Nephron progenitor cell (in vitro differentiated cells): ENCODE measurements at regions not wholly inside any gene's neighbourhood (a gene's known extent, or its start where the extent isn't known, plus 50 kb on each side); places are given as distances from the start of the nearest gene placed in this dataset.

ENCODE experiments used
- DNase-seq: peaks from one replicate; pipeline ENCODE4 v3.0.0; 2021
- H3K27ac Mint-ChIP-seq: 2 replicates; pipeline ENCODE4 v1.8.0; 2021; ENCODE audit warnings: mild to moderate bottlenecking, moderate library complexity, mixed read lengths
- H3K27me3 Mint-ChIP-seq: 2 replicates; pipeline ENCODE4 v1.8.0; 2021; ENCODE audit warnings: mild to moderate bottlenecking, low read depth, mixed read lengths; ENCODE audit not compliant: poor library complexity
- H3K36me3 Mint-ChIP-seq: 2 replicates; pipeline ENCODE4 v1.8.0; 2021; ENCODE audit warnings: low read depth, mixed read lengths
- H3K4me1 Mint-ChIP-seq: 2 replicates; pipeline ENCODE4 v1.8.0; 2021; ENCODE audit warnings: mixed read lengths
- H3K4me3 Mint-ChIP-seq: 2 replicates; pipeline ENCODE4 v1.8.0; 2021; ENCODE audit warnings: mild to moderate bottlenecking, moderate library complexity, mixed read lengths
- H3K9me3 Mint-ChIP-seq: 2 replicates; pipeline ENCODE4 v1.8.0; 2021; ENCODE audit warnings: mild to moderate bottlenecking, moderate library complexity, mixed read lengths
- TF ChIP-seq, protein P1 (sequence below): fragments of 200-600 bp; sonication (generic); IDR thresholded peaks from 2 replicates; pipeline ENCODE4 v1.5.0; 2021; ENCODE audit warnings: antibody characterized with exemption

DNA sequence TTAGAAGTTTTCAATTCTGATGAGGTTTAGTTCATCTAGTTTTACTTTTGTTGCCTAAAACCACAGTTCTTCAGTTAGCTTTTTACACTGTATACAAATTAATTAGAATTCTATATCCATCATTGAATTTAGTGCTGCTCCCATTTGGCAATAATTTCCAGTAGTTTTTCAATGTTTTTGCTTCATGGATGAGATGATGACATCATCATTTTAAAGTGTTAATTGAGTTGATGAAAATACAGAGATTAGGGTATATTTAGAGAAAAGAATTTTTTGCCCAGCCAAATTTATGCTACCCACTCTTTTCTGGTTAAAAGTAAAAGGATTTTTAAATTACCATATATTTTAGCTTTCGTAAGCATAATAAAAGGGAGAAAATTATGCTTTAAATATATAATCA, 323.8 kb downstream of the TMEM167A start:
- no peak for DNase-seq
- Mint-ChIP-seq H3K9me3 (peaks cover 13% of the 10 kb centered on the region), H3K4me3 (no peak overlapping the region), H3K27ac (no peak overlapping the region), H3K27me3 (no peaks in the 10 kb centered on the region), H3K4me1 (no peaks in the 10 kb centered on the region), H3K36me3 (peaks cover 5% of the 10 kb centered on the region)
- TF ChIP-seq, protein P1, sequence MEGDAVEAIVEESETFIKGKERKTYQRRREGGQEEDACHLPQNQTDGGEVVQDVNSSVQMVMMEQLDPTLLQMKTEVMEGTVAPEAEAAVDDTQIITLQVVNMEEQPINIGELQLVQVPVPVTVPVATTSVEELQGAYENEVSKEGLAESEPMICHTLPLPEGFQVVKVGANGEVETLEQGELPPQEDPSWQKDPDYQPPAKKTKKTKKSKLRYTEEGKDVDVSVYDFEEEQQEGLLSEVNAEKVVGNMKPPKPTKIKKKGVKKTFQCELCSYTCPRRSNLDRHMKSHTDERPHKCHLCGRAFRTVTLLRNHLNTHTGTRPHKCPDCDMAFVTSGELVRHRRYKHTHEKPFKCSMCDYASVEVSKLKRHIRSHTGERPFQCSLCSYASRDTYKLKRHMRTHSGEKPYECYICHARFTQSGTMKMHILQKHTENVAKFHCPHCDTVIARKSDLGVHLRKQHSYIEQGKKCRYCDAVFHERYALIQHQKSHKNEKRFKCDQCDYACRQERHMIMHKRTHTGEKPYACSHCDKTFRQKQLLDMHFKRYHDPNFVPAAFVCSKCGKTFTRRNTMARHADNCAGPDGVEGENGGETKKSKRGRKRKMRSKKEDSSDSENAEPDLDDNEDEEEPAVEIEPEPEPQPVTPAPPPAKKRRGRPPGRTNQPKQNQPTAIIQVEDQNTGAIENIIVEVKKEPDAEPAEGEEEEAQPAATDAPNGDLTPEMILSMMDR = no peak

GRCh38 chr5:82749461-82749820, 327.8 kb downstream of the TMEM167A start:
- H3K27ac Mint-ChIP-seq = no peak overlapping the region
- TF ChIP-seq, protein P1 = no peak
- no peak overlapping the region for H3K4me3 Mint-ChIP-seq
- no peak for DNase-seq
- peaks cover 13% of the 10 kb centered on the region for H3K9me3 Mint-ChIP-seq
- H3K36me3 Mint-ChIP-seq = peaks cover 5% of the 10 kb centered on the region
- no peaks in the 10 kb centered on the region for H3K4me1 Mint-ChIP-seq
- no peaks in the 10 kb centered on the region for H3K27me3 Mint-ChIP-seq

DNA sequence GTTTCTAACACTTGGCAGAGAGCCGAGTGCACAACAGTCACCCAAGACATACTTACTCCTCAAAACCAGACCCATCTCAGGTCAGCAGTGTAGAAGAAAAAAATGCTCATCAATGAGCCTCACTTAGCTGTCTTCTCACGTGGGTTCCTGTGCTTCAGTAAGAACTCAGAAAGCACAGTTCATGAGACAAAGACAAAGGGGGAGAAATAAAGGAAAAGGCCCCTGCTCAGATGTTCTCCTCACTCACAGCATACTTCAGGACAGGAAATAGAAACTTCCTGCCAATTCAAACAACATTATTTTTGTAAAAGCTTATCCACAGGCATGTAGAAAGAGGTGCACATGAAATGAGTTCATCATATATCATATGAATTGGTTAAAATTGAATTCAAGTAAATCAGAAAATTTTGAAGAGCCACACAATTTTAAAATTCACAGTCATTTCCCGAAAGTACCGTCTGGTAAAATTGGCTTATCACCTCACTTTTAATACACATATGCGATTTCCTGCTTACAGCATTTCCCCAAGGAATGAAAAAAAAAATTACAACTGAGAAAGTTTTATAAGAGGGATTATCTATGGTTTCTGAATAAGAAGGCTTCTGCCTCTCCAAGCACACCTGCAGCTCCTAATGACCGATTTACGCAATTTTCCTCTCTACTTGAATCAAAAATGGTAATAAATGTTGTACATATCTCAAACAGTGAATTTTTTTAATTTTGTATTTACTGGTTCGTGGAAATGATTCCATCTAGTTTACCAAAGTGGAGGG, 328.3 kb downstream of the TMEM167A start:
- Mint-ChIP-seq H3K4me3 (no peak overlapping the region), H3K27me3 (no peaks in the 10 kb centered on the region), H3K27ac (peak overlapping the region; percentile 11), H3K9me3 (peaks cover 13% of the 10 kb centered on the region), H3K4me1 (no peaks in the 10 kb centered on the region), H3K36me3 (peaks cover 5% of the 10 kb centered on the region)
- TF ChIP-seq, protein P1 = no peak
- no peak for DNase-seq

DNA sequence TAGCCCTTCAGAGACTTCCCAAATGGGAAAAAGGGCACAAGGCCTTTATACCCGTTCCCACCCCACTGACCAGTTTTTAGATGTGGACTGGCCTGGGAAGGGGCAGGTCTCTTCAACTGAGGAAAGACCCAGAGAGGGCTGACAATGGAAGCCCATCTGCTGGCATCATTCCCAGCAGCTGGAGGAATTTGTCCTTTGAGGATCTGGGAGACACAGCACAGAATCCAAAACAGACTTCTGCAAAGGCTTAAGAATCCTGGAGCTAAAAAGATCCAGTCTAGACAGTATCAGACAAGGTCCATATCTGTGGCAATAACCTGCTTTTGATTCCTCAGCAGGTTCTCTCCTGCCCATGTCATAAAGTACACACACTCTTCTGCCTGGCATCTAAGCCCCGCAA, 329.2 kb downstream of the TMEM167A start:
- H3K27ac Mint-ChIP-seq = no peak overlapping the region
- no peak overlapping the region for H3K4me3 Mint-ChIP-seq

DNA sequence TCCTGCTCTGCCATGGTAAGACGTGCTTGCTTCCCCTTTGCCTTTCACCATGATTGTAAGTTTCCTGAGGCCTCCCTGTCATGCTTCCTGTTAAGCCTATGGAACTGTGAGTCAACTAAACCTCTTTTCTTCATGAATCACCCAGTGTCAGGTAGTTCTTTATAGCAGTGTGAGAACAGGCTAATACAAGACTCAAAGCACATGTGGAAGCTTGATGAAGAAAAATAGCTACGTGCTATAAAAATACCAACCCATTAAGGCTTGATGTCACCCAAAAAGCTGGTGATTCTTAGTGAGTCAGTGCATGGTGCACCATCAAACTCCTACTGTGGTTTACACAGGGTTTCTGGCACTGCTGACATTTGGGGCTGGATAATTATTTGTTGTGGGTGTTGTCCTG, 332.2 kb downstream of the TMEM167A start:
- Mint-ChIP-seq H3K4me1 (no peaks in the 10 kb centered on the region), H3K9me3 (no peaks in the 10 kb centered on the region), H3K27ac (no peak overlapping the region), H3K36me3 (no peaks in the 10 kb centered on the region), H3K4me3 (no peak overlapping the region), H3K27me3 (no peaks in the 10 kb centered on the region)
- no peak for DNase-seq
- TF ChIP-seq, protein P1 = no peak

More for the DNA sequence above, 329.2 kb downstream of the TMEM167A start:
- no peaks in the 10 kb centered on the region for H3K27me3 Mint-ChIP-seq
- H3K36me3 Mint-ChIP-seq = peaks cover 5% of the 10 kb centered on the region
- H3K9me3 Mint-ChIP-seq = peaks cover 13% of the 10 kb centered on the region
- TF ChIP-seq, protein P1 = no peak
- H3K4me1 Mint-ChIP-seq = no peaks in the 10 kb centered on the region
- DNase-seq = no peak

GRCh38 chr5:82738681-82739269, 338.4 kb downstream of the TMEM167A start:
- Mint-ChIP-seq H3K4me3 (no peak overlapping the region), H3K36me3 (no peaks in the 10 kb centered on the region), H3K27ac (peak overlapping the region; percentile 37), H3K4me1 (peaks cover 16% of the 10 kb centered on the region), H3K9me3 (no peaks in the 10 kb centered on the region), H3K27me3 (no peaks in the 10 kb centered on the region)
- no peak for DNase-seq
- TF ChIP-seq, protein P1 = no peak
